ENCODE measurements at regions not wholly inside any gene's neighbourhood (a gene's known extent, or its start where the extent isn't known, plus 50 kb on each side); places are given as distances from the start of the nearest gene placed in this dataset.
A peak's percentile ranks its signal among the peaks of the same experiment; 100 is the strongest.
"Not testable (repeated sequence)": the region's sequence is repeated elsewhere in the genome, so short reads cannot be mapped to it uniquely, and the experiment has no call there.

GRCh38 chr4:156538651-156539257 lies 432.8 kb downstream of the PDGFC start:
- no peak for DNase-seq

- no peak for DNase-seq
These were observed 433.4 kb downstream of the PDGFC start for GRCh38 chr4:156538210-156538609.

GRCh38 chr4:156537286-156537685 lies 434.3 kb downstream of the PDGFC start:
- no peak for DNase-seq

GRCh38 chr4:156536661-156537060 lies 434.9 kb downstream of the PDGFC start:
- DNase-seq, result no peak

GRCh38 chr4:156534205-156534604 lies 437.4 kb downstream of the PDGFC start:
- DNase-seq, result no peak

GRCh38 chr4:156528216-156528615 lies 443.4 kb downstream of the PDGFC start:
- DNase-seq, result no peak

- DNase-seq, result no peak
These were observed 444.2 kb downstream of the PDGFC start for GRCh38 chr4:156527237-156527993.

- DNase-seq, result no peak
These were observed 447.6 kb downstream of the PDGFC start for GRCh38 chr4:156523991-156524390.

GRCh38 chr4:156523492-156523891 lies 448.1 kb downstream of the PDGFC start:
- no peak for DNase-seq

GRCh38 chr4:156521631-156522030 lies 450.0 kb downstream of the PDGFC start:
- no peak for DNase-seq

GRCh38 chr4:156517956-156518355 lies 453.6 kb downstream of the PDGFC start:
- no peak for DNase-seq

GRCh38 chr4:156517546-156517945 lies 454.1 kb downstream of the PDGFC start:
- DNase-seq, result no peak

GRCh38 chr4:156516698-156517097 lies 454.9 kb downstream of the PDGFC start:
- DNase-seq, result no peak

GRCh38 chr4:156515295-156515694 lies 456.3 kb downstream of the PDGFC start:
- no peak for DNase-seq

- DNase-seq, result no peak
These were observed 459.0 kb downstream of the PDGFC start for GRCh38 chr4:156512622-156513021.

GRCh38 chr4:156509921-156510320 lies 461.7 kb downstream of the PDGFC start:
- not testable (repeated sequence) for DNase-seq

- DNase-seq, result peak; percentile 7
These were observed 466.2 kb downstream of the PDGFC start for GRCh38 chr4:156505341-156505955.

GRCh38 chr4:156503119-156503518 lies 468.5 kb downstream of the PDGFC start:
- DNase-seq, result no peak

GRCh38 chr4:156501962-156502361 lies 469.6 kb downstream of the PDGFC start:
- no peak for DNase-seq

- DNase-seq, result no peak
These were observed 471.9 kb downstream of the PDGFC start for GRCh38 chr4:156499684-156500083.

- DNase-seq, result no peak
These were observed 474.1 kb downstream of the PDGFC start for GRCh38 chr4:156497486-156497885.

- DNase-seq, result no peak
These were observed 474.8 kb downstream of the PDGFC start for GRCh38 chr4:156496797-156497196.

GRCh38 chr4:156495836-156496235 lies 475.8 kb downstream of the PDGFC start:
- no peak for DNase-seq

- DNase-seq, result no peak
These were observed 476.5 kb downstream of the PDGFC start for GRCh38 chr4:156495091-156495490.

All from KG1 (cell line).